ENCODE measurements at regions not wholly inside any gene's neighbourhood (a gene's known extent, or its start where the extent isn't known, plus 50 kb on each side); places are given as distances from the start of the nearest gene placed in this dataset.

- DNase-seq = no peak
Observed at GRCh38 chrX:120692319-120692718, 62.5 kb upstream of the C1GALT1C1 start.

GRCh38 chrX:120690941-120691340 lies 61.1 kb upstream of the C1GALT1C1 start:
- no peak for DNase-seq

- DNase-seq = no peak
Observed at GRCh38 chrX:120690344-120690743, 60.5 kb upstream of the C1GALT1C1 start.

GRCh38 chrX:120680090-120680489 lies 50.2 kb upstream of the C1GALT1C1 start:
- no peak for DNase-seq
